ENCODE measurements at regions not wholly inside any gene's neighbourhood (a gene's known extent, or its start where the extent isn't known, plus 50 kb on each side); places are given as distances from the start of the nearest gene placed in this dataset.

DNA sequence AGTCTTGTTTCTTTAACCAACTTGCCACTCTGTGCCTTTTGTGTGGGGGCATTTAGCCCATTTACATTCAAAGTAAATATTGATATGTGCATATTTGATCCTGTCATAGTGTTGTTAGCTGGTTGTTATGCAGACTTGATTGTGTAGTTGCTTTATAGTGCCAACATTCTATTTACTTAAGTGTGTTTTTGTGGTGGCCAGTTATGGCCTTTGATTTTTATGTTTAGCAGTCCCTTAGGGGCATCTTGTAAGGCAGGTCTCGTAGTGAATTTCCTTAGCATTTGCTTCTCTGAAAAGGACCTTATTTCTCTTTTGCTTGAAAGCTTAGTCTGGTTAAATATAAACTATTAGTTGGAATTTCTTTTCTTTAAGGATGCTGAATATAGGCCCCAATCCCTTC is 282.8 kb upstream of the NECTIN3 start:
- DNase-seq: no peak

- no peak for DNase-seq
Measured at GRCh38 chr3:110789315-110789714, 282.3 kb upstream of the NECTIN3 start.

DNA sequence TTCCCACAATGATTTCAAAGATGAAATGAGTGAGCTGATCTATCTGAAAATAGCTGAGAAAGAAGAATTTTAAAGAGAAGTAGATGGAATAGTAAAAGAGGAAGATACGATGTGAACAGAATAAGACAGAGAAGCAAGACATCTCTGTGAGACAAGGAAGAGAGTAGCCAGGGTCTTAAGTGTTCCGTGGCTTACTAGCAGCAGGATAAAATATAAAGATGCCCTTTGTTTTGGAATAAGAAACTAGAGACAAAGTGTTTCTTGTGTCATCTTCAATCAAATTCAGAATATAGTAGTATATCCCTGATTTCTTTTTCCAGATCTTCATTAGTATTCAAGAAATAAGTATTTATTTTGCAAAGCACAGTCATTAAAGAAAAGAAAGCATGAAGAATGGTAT is 281.0 kb upstream of the NECTIN3 start:
- no peak for DNase-seq

- peak; percentile 24 for DNase-seq
Measured at GRCh38 chr3:110791995-110792686, 279.5 kb upstream of the NECTIN3 start.

- no peak for DNase-seq
Measured at GRCh38 chr3:110793611-110794010, 278.0 kb upstream of the NECTIN3 start.

DNA sequence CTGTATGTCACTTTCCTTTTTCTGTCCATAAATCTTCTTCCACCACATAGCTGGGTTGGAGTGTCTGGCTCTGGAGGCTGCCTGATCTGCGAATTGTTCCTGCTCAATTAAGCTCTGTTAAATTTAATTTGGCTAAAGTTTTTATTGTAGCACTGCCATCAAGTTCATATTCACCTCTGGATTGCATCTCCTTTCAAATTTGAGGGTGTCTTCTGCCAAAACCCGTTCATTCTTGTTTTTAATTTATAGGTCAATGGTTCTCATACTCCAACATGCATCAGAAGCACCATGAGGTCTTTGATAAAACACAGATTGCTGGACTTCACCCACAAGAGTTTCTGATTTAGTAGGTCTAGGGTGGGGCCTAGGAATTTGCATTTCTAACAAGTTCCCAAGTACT is 276.5 kb upstream of the NECTIN3 start:
- no peak for DNase-seq

DNA sequence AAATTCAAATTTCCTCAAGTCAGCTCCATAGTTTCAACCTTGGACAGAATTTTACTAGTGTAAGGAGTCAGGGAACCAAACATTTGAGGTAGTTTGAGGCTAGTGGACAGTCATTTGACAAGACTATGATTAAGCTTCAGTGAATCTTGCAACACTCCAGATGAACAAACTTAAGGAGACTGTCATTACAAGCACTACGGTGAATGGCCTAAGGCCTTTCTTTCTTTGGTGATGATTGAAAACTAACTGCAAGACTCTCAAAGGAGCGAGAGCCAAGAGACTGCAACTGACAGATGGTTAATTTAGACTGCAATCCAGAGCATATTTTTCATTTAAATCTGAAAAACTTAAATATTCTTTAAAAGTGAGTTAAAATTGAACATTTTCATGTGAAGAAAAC is 272.3 kb upstream of the NECTIN3 start:
- DNase-seq: no peak

GRCh38 chr3:110804856-110805255 is 266.8 kb upstream of the NECTIN3 start:
- no peak for DNase-seq

DNA sequence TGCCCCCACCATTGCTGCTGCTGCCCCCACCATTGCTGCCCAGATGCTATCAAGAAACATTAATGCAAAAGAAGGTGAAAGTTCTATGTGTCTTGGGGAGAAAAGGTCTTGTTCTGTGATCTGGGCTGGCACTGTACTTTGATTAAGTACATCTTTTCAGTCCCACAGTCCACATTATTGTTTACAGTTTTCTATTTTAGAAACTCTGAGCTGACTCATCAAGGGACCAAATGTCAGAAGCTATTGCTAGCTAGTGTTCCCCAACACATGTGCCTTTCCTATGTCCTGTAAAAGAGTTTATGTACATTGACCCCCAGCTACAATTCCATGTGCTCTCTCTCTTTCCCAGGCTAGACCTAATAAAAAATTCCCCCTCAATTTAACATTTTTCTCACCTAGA is 264.7 kb upstream of the NECTIN3 start:
- no peak for DNase-seq

DNA sequence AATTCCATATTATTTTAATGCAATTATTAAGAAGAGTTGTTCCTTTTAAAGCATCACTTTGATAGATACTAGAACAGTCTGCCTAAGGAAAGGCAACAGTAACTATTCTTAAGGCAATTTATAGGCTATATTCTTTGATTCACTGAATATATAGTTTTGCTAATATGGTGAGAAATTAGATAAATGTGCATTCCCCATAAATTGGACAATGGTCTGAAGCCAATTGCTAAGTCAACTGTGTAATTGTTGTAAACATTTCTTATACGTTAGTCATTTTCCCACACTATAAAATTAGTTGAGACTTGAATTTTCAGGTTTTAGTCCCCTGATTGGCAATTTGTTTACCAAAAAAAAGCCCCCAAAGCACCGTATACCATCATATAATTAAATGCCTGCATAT is 263.0 kb upstream of the NECTIN3 start:
- no peak for DNase-seq

GRCh38 chr3:110810356-110810755 is 261.3 kb upstream of the NECTIN3 start:
- no peak for DNase-seq

DNA sequence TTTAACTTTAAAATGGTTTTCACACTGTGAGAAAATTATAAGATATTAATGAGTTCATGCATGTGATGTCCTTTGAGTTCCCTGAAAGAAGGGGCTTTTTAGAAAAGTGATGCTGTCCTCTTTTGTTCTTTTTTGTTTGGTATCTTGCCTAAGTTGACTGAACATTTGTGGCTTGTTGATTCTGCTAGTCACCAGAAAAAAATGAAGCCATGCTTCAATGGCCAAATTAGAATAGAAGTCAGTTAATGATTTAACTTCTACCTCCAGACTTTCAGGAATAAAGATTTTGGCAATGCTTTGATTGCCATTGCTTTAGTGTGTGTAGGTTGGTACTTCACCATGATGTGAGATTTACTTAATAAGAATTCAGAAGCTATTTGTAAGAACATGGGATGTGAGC is 260.6 kb upstream of the NECTIN3 start:
- DNase-seq: no peak

DNA sequence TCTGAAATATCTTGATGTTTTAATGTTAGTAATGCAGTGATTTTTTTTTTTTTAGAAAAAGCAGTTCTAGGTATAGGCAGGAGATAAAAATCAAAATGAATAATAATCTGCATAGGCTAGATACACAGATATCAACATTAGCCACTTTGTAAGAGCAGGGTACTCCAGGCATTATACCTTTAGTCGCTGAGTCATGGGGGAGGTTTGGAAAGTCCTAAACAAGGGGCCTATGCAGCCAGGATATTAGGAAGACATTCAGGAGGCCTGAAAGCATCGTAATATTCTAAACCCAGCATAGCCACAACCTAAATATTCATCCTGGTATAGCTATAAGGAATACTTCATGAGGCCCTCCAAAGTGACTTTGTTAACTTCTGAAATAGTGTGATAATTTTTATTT is 258.1 kb upstream of the NECTIN3 start:
- no peak for DNase-seq

DNA sequence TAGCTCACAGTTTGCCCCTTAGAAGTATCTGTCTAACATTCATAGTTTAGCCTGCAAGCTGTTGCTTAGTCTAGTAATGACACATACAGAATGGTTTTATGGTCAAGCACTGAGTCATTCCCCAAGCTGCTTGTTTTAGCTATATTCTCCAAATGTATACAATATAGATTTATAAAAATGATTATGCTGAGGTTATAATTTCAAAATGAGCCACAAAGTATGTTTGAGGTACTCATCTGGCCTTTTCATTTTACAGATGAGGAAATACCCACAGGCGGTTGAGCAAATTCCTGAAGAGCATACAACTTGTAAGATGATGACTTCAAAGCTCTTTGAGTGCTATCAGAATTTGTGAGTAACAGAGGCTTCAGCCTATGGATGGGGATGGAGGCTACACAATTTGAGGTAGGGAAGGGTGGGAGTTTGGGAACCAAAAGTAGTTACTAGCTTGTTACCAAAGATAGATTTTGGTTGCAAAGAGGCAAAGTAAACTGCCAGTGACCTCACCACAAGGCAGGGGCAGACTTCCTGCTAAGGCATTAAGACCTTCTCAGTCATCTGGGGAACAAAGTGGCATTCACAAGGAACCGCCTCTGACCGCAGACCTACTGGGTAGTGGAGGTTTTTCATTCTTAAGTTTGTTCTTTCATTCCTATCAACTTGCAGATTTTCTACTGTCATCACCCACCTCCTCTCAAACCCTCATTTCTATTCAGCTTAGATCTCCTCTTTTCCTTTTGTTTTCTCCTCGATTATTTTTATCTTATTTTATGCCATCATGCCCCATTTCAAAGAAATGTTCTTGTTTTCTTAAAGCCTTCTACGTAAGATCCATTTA is 257.2 kb upstream of the NECTIN3 start:
- DNase-seq: no peak

- peak; percentile 22 for DNase-seq
Measured at GRCh38 chr3:110815008-110815583, 256.5 kb upstream of the NECTIN3 start.

DNA sequence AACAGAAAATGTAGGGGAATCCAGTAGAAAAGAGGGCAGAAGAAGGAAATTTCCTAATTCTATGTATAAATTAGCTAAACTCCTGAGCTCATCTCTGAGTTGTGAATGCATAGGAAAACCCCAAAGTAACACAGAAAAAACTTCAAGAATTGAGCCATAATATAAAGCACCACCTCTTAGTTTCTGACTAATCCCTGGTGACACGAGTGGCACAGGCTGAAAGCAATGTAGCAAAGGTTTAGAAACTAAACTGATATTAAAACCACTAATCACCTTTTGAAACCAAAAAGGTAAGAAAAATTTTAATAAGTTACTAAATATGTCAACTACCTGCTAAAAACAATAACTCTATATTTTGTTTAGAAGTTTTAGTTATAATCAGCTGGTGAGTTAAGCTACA is 255.6 kb upstream of the NECTIN3 start:
- DNase-seq: no peak

DNA sequence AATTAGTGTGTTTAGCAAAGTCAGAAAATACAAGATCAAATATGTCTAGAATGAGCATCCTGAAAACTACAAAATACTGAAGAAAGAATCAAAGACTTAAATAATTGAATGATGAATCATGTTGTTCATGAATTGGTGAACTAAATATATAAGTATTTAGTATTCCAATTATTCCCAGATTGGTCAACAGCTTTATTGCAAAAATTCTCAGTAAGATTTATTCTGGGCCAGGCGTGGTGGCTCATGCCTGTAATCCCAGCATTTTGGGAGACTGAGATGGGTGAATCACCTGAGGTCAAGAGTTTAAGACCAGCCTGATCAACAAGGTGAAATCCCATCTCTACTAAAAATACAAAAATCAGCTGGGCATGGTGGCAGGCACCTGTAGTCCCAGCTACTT is 250.0 kb upstream of the NECTIN3 start:
- DNase-seq: no peak

DNA sequence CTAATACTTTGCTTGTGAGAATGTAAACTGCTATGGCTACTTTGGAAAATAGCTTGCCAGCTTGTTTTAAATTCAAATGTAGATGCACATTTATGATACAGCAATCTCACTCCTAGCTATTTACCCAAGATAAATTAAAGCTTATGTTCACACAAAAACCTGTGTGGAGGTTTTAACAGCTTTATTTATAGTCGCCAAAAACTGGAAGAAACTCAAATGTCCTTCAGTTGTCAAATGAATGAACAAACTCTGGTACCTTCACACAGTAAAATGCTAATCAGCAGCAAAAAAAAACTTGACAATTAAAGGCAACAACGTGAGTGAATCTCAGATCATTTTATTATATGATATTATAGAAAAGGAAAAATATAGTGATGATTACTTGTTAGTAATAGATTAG is 248.6 kb upstream of the NECTIN3 start:
- no peak for DNase-seq

- no peak for DNase-seq
Measured at GRCh38 chr3:110846971-110847370, 224.6 kb upstream of the NECTIN3 start.

DNA sequence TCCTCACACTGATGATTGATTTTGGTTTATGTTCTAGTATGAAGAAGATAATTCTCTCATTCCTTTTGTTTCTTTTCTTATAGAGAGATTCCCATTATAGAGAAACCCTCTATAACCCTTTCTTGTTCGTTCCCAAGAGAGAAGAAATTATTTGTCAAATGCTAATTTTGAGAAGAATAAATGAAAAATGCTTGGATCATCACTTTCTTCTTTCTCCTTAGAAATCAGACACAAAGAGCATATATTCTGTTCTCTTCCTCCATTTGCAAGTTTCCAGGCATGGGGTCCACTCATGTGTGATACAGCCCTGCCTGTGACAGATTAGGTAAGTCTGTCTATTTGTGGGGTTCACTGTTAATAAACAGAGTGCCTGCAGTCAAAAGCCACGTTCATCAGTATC is 222.6 kb upstream of the NECTIN3 start:
- no peak for DNase-seq

- DNase-seq: no peak
Measured at GRCh38 chr3:110851736-110852135, 219.9 kb upstream of the NECTIN3 start.

DNA sequence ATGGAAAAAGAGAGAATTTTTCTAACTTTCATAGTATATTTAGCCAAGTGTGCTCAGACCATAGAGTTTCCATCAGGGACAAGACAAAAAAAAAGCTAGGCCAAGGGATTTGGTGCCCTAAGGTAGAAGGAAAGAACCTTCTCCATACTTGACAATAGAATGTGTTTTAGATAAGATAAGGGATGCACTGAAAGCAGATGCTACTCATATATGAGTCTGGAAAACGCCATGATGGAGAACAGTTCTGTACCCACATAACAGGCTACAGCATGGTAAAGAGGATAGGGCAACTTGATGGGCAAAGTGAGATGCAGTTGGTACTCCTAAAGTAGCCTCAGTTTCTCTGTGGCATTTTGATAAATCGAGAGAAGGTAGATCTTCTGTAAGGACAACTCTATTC is 216.4 kb upstream of the NECTIN3 start:
- no peak for DNase-seq

- no peak for DNase-seq
Measured at GRCh38 chr3:110856916-110857315, 214.7 kb upstream of the NECTIN3 start.

DNA sequence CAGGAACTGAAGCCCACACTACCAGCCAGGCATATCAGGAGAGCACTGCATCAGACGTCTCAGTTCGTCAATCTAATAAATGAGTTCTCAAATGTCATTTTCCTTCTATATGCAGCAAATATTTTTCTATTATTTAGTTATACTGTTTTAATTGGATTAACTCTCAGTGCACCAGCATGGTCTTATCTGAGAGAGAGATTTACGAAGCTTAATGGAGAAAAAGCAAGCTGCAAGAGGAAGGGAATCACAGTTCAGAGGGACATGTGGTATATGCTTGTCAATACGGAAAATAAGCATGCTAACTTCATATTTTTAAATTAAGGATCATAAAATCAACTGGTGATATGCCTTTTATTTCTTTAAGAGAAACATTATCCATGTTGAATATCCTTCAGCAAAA is 213.1 kb upstream of the NECTIN3 start:
- no peak for DNase-seq

Data from eye (tissue), 1 donor.